GM10266 (cell line): ENCODE measurements at regions not wholly inside any gene's neighbourhood (a gene's known extent, or its start where the extent isn't known, plus 50 kb on each side); places are given as distances from the start of the nearest gene placed in this dataset.

Experiments used
- DNase-seq: peaks from one replicate; pipeline ENCODE4 v3.0.0; 2012; ENCODE audit errors: extremely low spot score
- CTCF ChIP-seq: IDR thresholded peaks from 2 replicates; pipeline ENCODE4 v1.5.1; 2012; ENCODE audit warnings: mild to moderate bottlenecking, low read depth; ENCODE audit not compliant: control insufficient read depth, insufficient read depth; ENCODE audit errors: missing control alignments

GRCh38 chr19:28730791-28731512 lies 482.0 kb downstream of the UQCRFS1 start:
- DNase-seq: no peak
- TF ChIP-seq CTCF: no peak

GRCh38 chr19:28727480-28728159 lies 485.3 kb downstream of the UQCRFS1 start:
- DNase-seq: no peak
- TF ChIP-seq CTCF: no peak

DNA sequence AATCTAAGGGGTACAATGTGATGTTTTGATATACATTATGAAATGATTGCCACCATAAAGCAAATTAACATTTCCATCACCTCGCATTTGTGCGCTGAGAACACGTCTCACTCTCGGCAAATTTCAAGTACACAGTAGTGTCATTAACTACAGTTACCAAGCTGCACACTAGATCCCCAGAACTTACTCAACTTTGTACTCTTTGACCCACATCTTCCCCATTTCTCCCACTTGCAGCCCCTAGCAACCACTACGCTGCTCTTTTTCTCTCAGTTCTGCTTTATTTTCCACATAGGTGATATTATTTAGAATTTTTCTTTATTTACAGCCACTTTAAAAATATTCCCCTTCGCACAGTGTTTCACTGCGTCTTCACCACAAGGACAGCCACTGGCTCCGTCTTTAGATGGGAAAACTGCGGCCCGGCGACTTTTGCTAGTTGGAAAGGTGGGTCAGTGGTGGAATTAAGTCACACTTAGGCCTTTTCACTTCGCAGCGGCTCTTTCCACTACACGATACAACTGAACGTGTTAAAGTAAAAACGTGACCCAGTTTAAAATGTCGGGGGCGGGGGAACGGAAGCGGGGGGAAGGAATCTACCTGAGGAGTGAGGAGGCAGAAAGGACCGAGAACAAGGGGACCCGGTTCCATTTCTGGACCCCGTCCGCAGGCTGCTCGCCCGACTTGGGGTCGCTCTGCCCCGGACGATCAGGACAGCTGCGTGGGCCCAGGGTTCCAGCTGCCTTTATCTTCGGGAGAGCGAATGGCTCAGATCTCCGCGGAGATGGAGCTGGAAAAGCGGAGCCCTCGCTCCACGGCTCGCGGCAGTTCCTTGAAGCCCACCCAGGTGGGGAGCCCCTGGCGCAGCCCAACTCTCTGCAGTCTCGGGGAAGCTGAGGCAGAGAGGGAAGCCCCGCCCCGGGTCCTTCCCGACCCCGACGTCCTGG lies 486.1 kb downstream of the UQCRFS1 start:
- DNase-seq: no peak
- TF ChIP-seq CTCF: no peak

DNA sequence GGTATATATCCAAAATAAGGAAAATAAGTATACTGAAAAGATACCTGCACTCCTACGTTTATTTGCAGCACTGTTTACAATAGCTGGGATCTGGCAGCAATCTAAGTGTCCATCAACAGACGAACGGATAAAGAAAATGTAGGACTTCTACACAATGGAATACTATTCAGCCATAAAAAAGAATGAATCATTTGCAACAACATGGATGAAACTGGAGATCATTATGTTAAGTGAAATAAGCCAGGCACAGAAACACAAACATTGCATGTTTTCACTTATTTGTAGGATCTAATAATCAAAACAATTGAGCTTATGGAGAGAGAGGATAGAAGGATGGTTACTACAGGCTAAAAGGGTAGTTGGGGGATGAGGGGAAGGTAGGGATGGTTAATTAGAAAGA lies 494.0 kb downstream of the UQCRFS1 start:
- no peak for DNase-seq
- TF ChIP-seq CTCF: no peak

GRCh38 chr19:28715157-28715556 lies 497.8 kb downstream of the UQCRFS1 start:
- DNase-seq: no peak

GRCh38 chr19:28711411-28711810 lies 501.5 kb downstream of the UQCRFS1 start:
- no peak for TF ChIP-seq CTCF
- DNase-seq: no peak

More at GRCh38 chr19:28715157-28715556, 497.8 kb downstream of the UQCRFS1 start:
- no peak for TF ChIP-seq CTCF
